Right lobe of liver (tissue), 6 donors: ENCODE measurements at regions not wholly inside any gene's neighbourhood (a gene's known extent, or its start where the extent isn't known, plus 50 kb on each side); places are given as distances from the start of the nearest gene placed in this dataset.

ENCODE experiments used
- ATAC-seq, 4 donors: fragments of 200-7000 bp; cut with Tn5 transposase; one replicate each; pipeline ENCODE4 v1.9.1; 2020; ENCODE audit warnings: mild to moderate bottlenecking in 4 of 4, moderate library complexity in 4 of 4
- DNase-seq, 3 donors: peaks; one replicate each; pipeline ENCODE4 v3.0.0-alpha.2; 2020
- H3K27ac ChIP-seq, 3 donors: fragments of 200-600 bp; one replicate each; pipeline ENCODE4 v1.8.0; 2022
- H3K27me3 ChIP-seq, 2 donors: fragments of 200-600 bp; one replicate each; pipeline ENCODE4 v1.8.0; 2022
- H3K36me3 ChIP-seq, 4 donors: fragments of 200-600 bp; sonication (generic) in 1 of 4; one replicate each; pipeline versions ENCODE4 v1.5.1 to v1.8.0; 2017 to 2022; ENCODE audit warnings: control low read depth in 1 of 4
- H3K4me1 ChIP-seq, 4 donors: fragments of 200-600 bp; sonication (generic) in 1 of 4; one replicate each; pipeline versions ENCODE4 v1.5.1 to v1.8.0; 2017 to 2022; ENCODE audit warnings: control low read depth in 1 of 4
- H3K4me3 ChIP-seq, 3 donors: fragments of 200-600 bp; one replicate each; pipeline ENCODE4 v1.8.0; 2022
- H3K9me3 ChIP-seq, 4 donors: fragments of 200-600 bp; sonication (generic) in 1 of 4; one replicate each; pipeline versions ENCODE4 v1.5.1 to v1.8.0; 2017 to 2022; ENCODE audit warnings: control low read depth in 1 of 4
- CTCF ChIP-seq, 4 donors: fragments of 200-600 bp in 3 of 4; fragments of 450-650 bp in 1 of 4; IDR thresholded peaks; one replicate each; pipeline versions ENCODE4 v1.5.1 to v1.8.0; 2016 to 2022; ENCODE audit warnings: antibody characterized with exemption in 4 of 4, mild to moderate bottlenecking in 2 of 4
- POLR2A ChIP-seq: fragments of 450-650 bp; IDR thresholded peaks from one replicate; pipeline ENCODE4 v1.6.1; 2017; ENCODE audit warnings: antibody characterized with exemption, mild to moderate bottlenecking
- whole genome bisulfite sequencing: methylation state at CpG from one replicate; pipeline ENCODE4 v1.1.6; 2018; ENCODE audit warnings: low coverage, low lambda C conversion rate; ENCODE audit not compliant: insufficient coverage; ENCODE audit errors: missing lambda C conversion rate; 5-methylcytosine and 5-hydroxymethylcytosine counted together
- intact Hi-C, 2 donors: fragments of 100-400 bp; cut with DNase I; formaldehyde crosslinking; loops; one replicate each; pipeline versions ENCODE4 v1.11.2 to v1.14.1; 2022
- donor health status: DM: no; HTN: yes; CAD: no.
- donor health status: DM: no; HTN: no; CAD: no.
- donor health status: DM: no; HTN: no; CAD: no.
- donor health status: DM: no; HTN: yes; CAD: no.
- donor health status: DM: no; HTN: yes; CAD: no.

GRCh38 chr1:78715181-78715661 lies 65.6 kb downstream of the IFI44 start:
- intact Hi-C loops = no loop called here
- Histone ChIP-seq H3K27ac (no peak overlapping the region), H3K36me3 (no peaks in the 10 kb centered on the region), H3K27me3 (peaks cover 0 to 2% of the 10 kb centered on the region in 2 donors), H3K4me1 (no peaks in the 10 kb centered on the region), H3K4me3 (no peak overlapping the region), H3K9me3 (no peaks in the 10 kb centered on the region)
- DNase-seq = no peak
- TF ChIP-seq CTCF (IDR thresholded peaks at IDR 0.05) (no peak), POLR2A (no peak)
- ATAC-seq = no peak

- no peak for TF ChIP-seq CTCF (IDR thresholded peaks at IDR 0.05)
- no peak for TF ChIP-seq POLR2A
- no peaks in the 10 kb centered on the region for H3K4me1 ChIP-seq
- ATAC-seq (no peak), DNase-seq (no peak)
- intact Hi-C loops = no loop called here
- no peak overlapping the region for H3K4me3 ChIP-seq
- no peak overlapping the region for H3K27ac ChIP-seq
- no peaks in the 10 kb centered on the region for H3K9me3 ChIP-seq
- H3K27me3 ChIP-seq = peaks cover 0 to 3% of the 10 kb centered on the region in 2 donors
- no peaks in the 10 kb centered on the region for H3K36me3 ChIP-seq
Observed at GRCh38 chr1:78716186-78716585, 66.6 kb downstream of the IFI44 start.

- TF ChIP-seq POLR2A (no peak), CTCF (IDR thresholded peaks at IDR 0.05) (no peak)
- Histone ChIP-seq H3K4me1 (no peaks in the 10 kb centered on the region), H3K36me3 (no peaks in the 10 kb centered on the region), H3K9me3 (no peaks in the 10 kb centered on the region), H3K4me3 (no peak overlapping the region), H3K27ac (no peak overlapping the region), H3K27me3 (peaks cover 0 to 3% of the 10 kb centered on the region in 2 donors)
- intact Hi-C loops = no loop called here
- DNase-seq (no peak), ATAC-seq (no peak)
- 32% methylated on average over 2 of the region's 2 CpGs for WGBS
Observed at GRCh38 chr1:78718566-78718965, 68.9 kb downstream of the IFI44 start.

GRCh38 chr1:78721136-78721535 lies 71.5 kb downstream of the IFI44 start:
- WGBS = 15% methylated on average over 3 of the region's 3 CpGs
- no peaks in the 10 kb centered on the region for H3K4me1 ChIP-seq
- intact Hi-C loops = no loop called here

More at GRCh38 chr1:78721136-78721535, 71.5 kb downstream of the IFI44 start:
- Histone ChIP-seq H3K27ac (no peak overlapping the region), H3K4me3 (no peak overlapping the region), H3K9me3 (no peaks in the 10 kb centered on the region), H3K27me3 (peaks cover 0 to 3% of the 10 kb centered on the region in 2 donors), H3K36me3 (no peaks in the 10 kb centered on the region)
- no peak for ATAC-seq
- no peak for TF ChIP-seq CTCF (IDR thresholded peaks at IDR 0.05)
- no peak for TF ChIP-seq POLR2A
- no peak for DNase-seq
